ENCODE measurements at regions not wholly inside any gene's neighbourhood (a gene's known extent, or its start where the extent isn't known, plus 50 kb on each side); places are given as distances from the start of the nearest gene placed in this dataset.
"Not testable (repeated sequence)": the region's sequence is repeated elsewhere in the genome, so short reads cannot be mapped to it uniquely, and the experiment has no call there.

DNA sequence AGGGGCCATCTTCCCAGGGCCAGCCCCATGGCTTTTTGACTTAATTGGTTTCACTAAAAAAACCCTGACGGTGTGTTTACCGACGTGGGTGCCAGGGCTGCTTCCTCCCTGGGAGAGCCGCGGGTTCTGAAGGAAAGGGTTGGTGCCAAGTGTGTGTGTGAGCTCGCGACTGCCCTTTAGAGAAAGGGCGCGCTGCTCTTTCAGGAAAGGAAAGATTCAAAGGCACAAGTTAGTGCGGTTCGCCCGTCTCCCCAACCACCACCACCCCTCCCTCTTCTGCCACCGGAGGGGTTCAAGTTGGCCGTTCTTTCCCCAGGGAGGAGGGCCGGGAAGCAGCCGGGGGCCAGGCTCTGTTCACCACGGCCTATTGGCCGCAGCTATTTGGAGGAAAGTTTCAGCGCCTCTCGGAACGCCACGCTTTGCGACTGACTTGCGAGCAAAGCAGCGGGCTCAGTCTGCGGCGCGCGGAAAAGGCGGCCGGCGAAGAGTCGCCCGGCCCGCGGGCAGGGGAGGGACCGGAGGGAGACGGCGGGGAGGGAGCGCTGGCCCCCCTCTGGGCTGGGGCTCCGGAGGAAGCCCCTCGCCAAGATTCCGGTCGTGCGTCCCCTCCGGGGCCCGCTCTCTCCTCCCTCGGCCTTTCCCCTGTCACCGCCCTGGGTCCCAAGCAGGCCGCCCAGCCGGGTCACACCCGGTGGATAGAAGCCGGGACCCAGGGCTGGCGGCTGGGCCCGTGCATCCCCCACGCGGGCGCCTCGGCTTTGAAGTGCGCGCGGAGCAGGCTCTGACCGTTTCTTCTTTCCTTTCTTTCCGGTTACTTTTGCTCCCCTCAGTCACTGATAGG, 165.9 kb upstream of the PPP1R3A start:
- DNase-seq (ENCODE audit: low read depth), result peak; percentile 40

DNA sequence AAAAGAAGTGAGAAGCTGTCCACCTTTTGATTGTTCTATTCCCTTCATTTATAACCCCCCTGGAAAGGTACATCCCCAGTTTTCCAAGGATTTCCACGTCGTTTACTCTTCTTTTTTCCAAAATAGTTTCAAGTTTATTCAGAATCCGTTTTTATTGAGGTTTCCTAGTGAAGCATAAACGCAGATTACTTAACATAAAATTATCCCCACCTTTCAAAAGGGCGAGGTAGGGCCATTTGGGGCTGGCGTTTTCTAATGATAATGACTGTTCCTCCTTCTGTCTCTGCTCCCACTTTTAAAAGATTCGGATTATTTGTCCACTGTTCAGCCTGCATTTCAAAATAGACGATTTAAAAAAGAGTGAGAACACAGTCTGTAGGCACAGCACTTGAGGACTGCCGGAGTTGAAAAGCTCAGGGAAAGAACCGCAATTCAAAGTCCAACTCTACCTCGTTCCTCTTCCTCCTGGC, 165.2 kb upstream of the PPP1R3A start:
- no peak for DNase-seq (ENCODE audit: low read depth)

DNA sequence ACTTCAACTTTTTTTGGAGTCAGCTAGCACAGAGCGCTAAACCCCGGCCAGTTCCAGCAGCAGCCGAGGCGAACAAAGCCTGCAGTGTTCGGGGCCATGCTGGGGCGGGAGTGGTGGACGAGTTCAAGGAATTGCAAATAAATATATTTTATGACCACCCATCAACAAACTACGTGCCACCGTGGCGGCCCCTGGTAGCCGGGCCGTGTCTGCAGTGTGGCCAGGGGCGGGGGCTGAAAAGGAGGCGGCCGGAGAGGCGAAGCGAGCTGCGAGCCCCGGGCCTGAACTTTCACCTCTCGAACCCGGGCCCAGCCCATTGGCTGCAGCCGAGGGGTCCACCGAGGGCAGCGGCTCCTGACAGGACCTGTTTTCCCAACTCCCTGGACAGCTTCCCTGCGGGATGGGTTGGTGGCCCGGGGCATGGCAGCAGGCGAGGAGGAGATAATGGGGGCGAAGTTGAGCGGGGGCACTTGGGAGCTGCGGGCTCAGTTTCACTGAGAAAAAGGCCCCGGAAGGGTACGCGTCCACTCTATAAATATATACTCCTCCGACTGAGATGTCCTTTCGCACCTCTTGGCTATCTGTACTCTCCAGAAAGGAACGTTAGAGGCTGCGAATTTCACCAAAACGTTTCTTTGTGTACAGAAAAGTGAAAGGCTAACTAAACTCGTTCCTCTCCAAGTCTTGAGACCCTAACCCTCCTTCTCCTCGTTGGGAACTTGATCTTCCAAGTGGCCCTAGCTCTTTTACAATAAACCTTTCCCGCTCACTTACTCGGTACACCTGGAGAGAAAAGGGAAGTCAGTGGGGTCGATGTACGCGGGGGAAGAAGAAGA, 164.6 kb upstream of the PPP1R3A start:
- no peak for DNase-seq (ENCODE audit: low read depth)

DNA sequence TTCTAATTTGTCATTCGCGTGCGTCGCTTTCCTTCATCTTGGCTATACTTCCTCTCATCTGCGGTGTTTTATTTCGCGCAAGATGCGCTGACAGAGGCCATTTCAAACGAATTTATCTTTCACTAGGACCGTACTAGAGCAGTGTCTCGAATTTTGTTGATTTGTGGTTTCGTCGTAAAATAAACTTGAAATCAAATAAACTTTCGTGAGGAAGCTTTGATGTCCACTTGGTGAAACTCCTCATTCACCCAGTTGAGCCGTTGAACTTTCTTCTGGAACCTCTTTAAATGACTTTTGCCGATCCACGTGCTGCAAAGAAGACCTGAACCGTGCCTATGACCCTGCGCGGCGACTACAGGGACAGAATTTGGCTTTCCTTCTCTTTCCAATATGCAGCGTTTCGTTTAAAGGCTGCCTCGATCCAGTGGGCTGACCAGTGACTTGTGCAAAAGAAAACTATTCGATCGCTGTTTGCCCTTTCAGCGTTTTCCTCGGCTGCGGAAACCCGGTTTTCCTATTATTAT, 163.9 kb upstream of the PPP1R3A start:
- no peak for DNase-seq (ENCODE audit: low read depth)

DNA sequence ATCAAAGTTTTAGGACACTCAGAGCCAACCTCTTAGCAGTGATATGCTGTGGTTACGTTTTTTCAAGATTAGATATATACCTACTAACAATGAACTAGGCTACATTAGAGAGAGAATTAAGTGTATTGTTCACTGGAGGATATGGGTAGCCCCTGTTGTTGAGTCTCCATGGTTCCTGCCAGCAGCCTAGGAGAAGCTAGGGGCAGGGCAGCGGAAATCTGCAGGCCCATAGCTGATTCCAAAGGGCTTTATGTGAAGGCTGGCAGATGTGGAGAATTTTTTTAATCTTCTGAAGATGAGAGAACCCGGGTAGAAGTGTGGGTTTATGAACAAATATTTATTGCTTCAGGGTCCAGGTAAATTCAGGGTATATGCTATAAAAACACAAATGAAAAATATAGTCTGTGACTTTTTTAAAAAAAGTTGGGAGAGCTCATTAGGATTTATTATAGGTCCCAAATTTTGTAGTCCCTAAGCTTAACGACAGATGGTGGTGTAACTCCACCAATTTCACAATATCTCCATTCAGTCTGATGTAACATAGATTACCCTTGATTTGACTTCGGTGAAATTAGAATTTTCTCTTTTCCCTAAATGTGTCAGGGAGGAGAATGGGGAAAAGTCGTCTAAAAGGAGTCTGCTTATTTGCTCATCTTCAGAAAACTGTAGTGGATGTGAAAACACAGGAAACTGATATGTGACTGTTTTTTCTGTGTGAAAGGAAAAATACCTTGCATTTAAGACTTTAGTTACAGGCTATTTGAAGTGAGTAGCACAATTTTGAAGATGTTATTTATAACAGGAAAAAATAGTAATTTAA, 163.0 kb upstream of the PPP1R3A start:
- peak; percentile 71 for DNase-seq (ENCODE audit: low read depth)

DNA sequence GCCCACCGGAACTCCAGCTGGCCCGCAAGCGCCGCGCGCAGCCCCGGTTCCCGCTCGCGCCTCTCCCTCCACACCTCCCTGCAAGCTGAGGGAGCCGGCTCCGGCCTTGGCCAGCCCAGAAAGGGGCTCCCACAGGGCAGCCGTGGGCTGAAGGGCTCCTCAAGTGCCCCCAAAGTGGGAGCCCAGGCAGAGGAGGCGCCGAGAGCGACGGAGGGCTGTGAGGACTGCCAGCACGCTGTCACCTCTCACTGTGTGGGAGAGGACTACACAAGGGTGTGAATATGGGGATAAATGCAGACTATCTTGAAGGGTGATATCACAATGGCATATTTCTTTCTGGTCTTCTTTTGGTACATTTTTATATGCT, 158.3 kb upstream of the PPP1R3A start:
- not testable (repeated sequence) for DNase-seq (ENCODE audit: low read depth)

DNA sequence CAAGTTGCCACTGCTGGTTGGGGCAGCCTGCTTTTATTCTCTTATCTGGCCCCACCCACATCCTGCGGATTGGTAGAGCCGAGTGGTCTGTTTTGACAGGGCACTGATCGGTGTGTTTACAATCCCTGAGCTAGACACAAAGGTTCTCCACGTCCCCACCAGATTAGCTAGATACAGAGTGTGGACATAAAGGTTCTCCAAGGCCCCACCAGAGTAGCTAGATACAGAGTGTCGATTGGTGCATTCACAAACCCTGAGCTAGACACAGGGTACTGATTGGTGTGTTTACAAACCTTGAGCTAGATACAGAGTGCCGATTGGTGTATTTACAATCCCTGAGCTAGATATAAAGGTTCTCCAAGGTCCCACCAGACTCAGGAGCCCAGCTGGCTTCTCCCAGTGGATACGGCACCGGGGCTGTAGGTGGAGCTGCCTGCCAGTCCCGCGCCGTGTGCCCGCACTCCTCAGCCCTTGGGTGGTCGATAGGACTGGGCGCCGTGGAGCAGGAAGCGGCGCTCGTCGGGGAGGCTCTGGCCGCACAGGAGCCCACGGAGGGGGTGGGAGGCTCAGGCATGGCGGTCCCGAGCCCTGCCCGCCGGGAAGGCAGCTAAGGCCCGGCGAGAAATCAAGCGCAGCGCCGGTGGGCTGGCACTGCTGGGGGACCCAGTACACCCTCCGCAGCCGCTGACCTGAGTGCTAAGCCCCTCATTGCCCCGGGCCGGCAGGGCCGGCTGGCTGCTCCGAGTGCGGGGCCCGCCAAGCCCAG, 157.8 kb upstream of the PPP1R3A start:
- not testable (repeated sequence) for DNase-seq (ENCODE audit: low read depth)

DNA sequence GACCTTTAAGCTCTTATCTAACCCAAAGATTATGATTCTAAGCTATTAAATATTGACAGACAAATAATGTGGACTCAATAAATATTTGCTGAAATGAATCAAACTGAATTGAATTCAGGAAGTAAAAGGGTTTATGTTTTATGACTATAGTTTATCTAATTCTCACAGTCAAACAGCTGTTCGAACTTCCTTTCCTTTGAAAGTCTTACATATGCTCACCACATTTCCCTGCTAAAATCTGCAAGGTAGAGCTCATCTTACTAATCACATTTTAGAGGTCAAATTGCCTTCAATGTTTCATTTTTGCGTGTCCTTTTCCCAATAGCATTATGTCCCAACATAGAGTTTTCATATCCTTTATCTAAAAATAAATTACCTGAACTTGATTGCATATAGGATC, 154.9 kb upstream of the PPP1R3A start:
- DNase-seq (ENCODE audit: low read depth), result no peak

DNA sequence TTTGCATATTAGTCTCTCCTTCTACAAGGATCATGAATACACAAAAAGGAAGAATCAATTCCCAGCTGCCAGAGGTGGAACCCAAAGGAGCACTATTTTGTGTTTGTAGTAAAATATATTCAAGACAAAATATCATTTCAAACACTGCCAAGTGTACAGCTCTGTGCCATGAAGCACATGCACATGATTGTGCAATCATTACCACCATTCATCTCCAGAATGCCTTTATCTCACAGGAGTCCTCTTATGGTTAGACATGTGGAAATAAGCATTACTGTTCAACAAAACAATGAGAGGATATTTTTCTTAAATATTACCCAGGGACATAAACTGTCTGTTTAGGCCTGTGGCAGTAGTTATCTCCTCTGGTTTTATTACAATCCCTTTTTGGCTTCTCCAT, 151.4 kb upstream of the PPP1R3A start:
- DNase-seq (ENCODE audit: low read depth), result no peak

DNA sequence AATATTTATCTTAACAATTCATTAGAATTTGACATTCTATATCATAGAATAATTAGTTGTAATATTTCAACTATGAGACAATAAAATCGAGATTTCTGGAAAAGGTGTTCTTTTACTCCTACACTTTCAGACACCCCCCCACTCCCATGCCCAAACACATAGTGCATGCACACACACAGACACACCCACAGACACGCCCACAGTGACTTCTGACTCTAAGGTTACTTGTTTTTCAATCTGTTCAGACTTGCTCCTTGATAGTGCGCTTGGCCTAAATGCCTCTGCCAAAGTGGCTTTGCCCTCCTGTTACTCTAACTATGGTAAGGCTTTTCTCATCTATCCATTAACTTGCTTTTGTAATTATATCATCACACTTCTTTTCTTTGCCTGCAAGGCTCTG, 144.0 kb upstream of the PPP1R3A start:
- DNase-seq (ENCODE audit: low read depth), result no peak

DNA sequence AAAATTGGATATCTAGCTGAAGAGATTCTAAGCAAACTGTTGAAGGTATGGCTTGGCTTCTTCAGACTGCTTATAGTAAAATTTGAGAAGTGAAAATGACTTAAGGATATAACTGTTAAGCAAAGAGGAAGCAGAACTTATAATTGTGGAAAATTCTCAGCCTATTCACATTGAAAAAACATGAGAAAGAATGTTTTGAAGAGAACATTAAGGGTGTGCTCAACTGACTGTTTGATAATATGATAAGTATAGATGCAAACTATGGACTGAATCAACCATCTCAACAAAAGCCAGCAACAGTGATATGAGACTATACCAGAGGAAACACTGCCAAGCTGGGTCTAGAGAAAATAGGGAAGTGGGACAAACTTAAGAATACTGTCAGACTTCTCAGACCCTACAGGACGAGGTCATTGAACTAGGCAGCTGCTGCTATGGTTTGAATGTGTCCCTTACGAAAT, 133.1 kb upstream of the PPP1R3A start:
- DNase-seq (ENCODE audit: low read depth), result no peak

DNA sequence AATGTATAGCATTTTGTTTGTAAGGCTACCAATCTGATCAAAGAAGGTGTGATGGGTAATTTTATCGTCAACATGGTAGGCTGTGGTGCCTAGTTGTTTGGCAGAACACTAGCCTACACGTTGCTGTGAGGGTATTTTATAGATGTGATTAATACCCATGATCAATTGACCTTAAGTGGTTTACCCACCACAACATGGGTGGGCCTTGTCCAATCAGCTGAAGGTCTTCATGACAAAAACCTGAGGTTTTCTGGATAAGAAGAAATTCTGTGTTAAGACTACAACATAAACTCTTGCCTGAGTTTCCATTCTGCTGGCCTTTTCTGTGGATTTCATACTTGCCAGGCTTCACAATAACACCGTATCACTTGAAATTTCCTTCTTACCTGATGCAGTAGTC, 131.8 kb upstream of the PPP1R3A start:
- no peak for DNase-seq (ENCODE audit: low read depth)

DNA sequence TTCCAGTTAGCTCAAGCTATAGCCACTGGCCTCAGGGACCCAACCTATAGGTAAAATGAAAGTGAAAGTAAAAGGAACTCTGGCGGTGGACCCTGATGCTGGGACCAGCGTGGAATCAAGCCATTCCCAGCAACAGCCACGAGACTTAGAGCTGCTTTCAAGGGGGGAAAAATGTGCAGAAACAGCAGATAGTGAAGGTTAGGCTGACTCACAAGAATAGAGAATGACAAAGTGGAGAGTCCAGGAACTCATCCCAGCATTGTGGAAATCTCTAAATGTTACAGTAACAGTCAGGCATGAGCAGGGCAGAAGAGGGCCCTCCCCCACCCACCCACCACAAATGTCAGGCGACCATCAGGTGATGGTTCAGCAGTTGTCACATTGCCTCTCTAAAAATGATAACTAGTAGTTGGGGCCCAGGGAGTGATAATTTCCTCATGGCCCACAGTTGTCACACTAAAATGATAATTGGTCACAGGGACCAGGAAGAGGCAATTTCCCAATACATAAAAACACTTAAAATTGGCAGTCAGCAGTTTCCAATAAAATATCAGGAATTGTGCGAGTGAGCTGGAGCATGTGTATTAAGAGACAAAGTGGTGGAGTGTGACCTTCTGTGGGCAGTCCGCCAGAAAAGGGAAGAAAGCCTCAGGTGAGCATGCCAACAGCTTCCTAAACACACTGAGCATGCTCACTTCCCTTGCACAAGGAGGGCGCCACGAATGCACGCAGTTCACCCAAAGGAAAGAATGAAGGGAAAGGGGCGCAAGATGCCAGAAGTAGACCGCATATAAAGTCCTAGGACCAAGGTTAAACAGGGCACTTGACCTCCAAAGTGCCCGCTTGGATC, 129.8 kb upstream of the PPP1R3A start:
- peak; percentile 38 for DNase-seq (ENCODE audit: low read depth)

DNA sequence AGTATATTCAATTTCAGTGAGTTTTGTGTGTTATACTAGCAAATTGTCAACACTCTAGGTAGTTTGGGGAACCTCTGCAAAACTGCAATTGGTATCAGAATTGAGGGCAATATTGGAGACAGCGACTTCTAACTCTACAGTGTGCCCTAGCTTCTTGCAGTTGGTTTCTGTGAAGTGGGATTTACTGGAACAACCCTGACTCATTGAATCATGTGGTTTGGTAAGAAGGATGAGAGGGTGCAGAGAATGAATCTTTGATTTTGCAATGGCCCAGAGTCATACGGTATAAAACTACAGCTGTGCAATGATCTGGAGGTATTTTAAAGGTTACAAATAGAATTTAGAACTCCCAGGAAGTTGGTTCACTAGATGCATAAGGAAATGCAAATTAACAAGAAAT, 129.1 kb upstream of the PPP1R3A start:
- DNase-seq (ENCODE audit: low read depth), result peak; percentile 71

DNA sequence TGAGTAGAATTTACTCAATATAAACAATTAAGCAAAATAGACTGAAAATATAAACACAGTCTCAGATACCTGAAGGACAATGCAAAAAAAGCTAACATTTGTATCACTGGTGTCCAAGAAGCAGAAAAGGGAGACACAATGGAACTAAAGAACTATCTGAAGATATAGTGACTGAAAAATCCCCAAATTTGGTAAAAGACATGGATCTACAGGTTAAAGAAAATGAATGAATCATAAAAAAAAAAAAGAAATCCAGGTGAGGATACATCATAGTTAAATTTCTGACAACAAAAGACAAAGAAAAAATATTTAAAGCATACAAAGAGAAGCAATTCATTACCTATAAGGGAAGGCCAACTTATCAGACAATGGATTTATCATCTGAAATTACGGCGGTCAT, 114.7 kb upstream of the PPP1R3A start:
- no peak for DNase-seq (ENCODE audit: low read depth)

DNA sequence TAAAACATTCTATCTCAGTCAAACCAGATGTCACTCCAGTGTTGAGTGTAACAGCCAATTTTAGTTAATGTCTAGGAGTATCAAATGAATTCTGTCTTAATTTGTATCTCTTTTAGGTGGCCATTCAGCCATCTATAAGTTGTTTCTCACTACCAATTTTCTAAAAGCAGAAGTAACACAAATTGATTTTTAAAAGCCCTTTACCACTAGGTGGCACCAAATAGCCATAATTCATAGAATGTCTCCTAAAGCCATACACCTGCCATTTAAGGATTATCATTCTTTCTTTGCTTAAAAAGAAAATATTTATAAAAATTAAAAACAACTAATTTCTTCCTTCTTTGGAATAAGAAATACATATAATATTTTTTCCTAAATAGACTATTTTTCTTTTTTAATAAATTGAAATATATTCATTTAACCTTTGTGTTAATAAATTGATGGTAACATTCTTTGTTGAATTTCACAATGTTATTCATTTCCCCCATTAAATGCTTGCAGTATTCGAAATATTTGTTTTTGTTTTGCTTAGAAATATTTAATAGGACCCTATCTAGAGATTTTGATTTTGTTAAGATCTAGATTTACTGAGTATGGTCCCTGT, 107.8 kb upstream of the PPP1R3A start:
- peak; percentile 88 for DNase-seq (ENCODE audit: low read depth)

DNA sequence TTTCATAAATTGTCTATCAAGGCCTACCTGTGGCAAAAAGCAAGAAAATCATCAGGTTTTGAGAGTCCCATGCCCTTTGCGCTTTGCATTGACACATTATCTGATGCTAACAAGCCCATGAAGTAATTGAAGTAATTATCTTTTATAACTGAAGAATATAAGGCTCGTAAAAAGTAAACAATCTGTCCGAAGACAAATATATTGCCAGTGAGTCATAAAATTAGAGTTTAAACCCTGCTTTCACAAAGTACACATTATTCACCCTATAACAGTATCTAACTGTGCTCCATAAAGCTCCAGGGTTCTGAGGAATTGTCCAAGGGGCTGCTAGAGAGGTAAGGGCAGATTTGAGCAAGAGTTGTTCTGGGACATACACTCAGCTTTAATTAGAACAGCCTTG, 102.3 kb upstream of the PPP1R3A start:
- DNase-seq (ENCODE audit: low read depth), result no peak

DNA sequence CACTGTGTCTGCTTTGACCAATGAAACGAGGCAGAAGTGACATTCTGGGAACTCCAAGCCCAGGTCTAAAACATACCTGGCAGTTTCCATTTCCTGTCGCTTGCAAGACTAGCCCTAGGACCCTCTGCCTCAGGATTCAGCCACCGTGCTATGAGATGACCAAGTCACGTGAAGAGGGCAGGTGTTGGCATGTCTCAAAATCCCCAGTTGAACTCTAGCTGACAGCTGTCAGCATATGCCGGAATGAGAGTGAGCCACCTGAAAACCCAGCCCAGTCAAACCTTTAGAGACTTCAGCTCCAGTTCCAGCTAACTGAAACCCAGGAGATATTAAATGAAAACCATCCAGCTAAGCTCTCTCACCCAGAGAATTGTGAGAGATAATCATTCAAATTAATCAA, 89.9 kb upstream of the PPP1R3A start:
- peak; percentile 29 for DNase-seq (ENCODE audit: low read depth)

DNA sequence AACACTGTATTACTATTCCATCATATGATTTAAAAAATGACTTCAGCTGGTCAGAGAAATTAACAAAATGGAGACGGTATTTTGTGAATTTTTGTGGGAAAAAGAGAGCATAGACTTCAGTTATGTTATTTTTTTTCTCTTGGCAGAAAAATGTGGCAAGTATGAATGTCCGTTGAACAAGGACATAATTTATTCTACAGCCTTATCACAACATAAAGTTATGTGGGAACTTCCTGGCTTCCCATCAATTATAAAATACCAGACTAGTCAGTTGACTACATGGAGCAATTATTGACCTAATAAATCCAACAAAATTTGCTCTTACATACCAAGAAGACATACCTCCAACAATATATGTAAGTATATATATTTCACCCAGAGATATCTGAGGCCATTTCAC, 88.6 kb upstream of the PPP1R3A start:
- no peak for DNase-seq (ENCODE audit: low read depth)

Measured in myocyte (in vitro differentiated cells).